ENCODE measurements at regions not wholly inside any gene's neighbourhood (a gene's known extent, or its start where the extent isn't known, plus 50 kb on each side); places are given as distances from the start of the nearest gene placed in this dataset.

DNA sequence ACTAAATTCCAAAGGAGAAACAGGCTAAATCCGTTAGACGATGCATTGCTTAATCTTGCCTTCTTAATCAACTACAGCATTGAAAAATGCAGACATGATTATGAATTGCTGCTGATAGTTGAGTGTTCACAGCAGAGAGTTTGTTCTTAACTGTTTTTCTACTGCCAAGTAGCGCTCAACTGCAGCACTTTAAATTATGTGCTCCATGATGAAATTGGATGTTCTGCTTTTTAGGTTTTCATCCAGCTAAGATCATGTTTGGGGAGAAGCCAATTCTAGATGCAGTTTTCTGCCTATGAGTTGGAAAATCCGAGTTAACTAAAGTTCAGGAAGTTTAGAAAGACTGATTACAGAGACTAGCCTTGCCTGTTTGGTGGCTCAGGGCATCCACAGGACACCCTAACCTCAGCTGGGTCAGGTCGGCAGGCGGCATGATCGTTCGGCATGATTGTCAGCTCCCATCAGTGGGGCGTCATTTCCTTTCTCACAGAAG is 119.4 kb upstream of the PIEZO2 start:
- TF ChIP-seq POLR2A (IDR thresholded peaks at IDR 0.05; ENCODE audit: low read length), result no peak
- no peak for TF ChIP-seq GATA1 (IDR thresholded peaks at IDR 0.05; ENCODE audit: low read depth, low read length)
